ENCODE measurements at regions not wholly inside any gene's neighbourhood (a gene's known extent, or its start where the extent isn't known, plus 50 kb on each side); places are given as distances from the start of the nearest gene placed in this dataset.

- FAIRE-seq (no peak), DNase-seq (ENCODE audit: low spot score in 2 of 2) (no peak)
Observed at GRCh38 chr2:104102615-104103014, 751.3 kb upstream of the POU3F3 start.

DNA sequence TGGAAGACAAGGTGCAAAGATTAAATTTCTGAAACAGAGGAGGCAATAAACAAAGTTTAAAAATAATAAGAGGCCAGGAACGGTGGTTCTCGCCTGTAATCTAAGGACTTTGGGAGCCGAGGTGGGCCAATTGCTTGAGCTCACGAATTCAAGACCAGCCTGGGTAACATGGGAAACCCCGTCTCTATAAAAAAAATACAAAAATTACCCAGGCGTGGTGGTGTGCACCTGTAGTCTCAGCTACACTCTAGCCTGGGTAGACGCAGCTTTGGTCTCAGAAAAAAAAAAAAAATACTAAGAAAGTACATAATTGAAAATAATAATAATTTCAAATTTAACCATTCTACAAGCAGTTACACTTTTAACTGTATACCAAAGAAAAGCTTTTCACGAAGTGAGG lies 744.6 kb upstream of the POU3F3 start:
- DNase-seq (ENCODE audit: low spot score in 2 of 2) (no peak), FAIRE-seq (no peak)

DNA sequence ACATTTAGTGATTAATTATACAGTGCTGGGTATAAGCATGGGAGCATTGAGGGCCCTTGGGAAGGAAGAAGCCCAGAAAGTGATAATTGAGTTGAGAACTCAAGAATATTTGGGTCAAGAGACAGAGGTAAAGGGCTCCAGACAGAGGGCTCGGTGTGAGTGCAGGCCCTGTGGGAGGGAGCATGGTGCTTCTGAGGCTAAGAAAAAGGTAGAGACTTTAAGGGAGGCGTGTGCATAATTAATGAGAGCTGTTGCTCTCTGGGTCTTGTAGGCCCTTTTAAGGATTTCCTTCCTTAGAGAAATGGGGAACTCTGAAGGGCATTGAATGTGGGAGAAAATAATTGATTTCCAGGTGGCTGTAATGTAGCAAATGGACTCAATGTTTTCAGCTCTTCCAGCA lies 735.0 kb upstream of the POU3F3 start:
- DNase-seq (ENCODE audit: low spot score in 2 of 2): no peak
- no peak for FAIRE-seq

DNA sequence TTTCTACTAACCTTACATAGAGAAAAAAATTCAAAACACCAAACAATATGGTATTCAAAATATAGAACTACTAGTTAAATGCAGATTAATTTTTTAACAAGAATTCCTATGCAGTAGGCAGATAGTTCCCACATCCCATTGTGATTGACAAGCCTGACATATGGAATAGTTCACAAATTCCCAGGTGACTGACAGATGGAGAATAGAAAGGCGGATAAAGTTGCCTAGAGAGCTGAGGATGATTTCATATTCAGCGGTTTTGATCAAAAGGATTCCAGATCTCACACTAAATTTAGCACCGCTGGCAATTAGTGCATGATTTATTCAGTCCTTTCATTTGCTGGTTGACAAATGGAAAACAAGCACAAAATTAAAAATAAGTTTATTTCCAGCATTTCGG lies 733.7 kb upstream of the POU3F3 start:
- FAIRE-seq: no peak
- no peak for DNase-seq (ENCODE audit: low spot score in 2 of 2)

DNA sequence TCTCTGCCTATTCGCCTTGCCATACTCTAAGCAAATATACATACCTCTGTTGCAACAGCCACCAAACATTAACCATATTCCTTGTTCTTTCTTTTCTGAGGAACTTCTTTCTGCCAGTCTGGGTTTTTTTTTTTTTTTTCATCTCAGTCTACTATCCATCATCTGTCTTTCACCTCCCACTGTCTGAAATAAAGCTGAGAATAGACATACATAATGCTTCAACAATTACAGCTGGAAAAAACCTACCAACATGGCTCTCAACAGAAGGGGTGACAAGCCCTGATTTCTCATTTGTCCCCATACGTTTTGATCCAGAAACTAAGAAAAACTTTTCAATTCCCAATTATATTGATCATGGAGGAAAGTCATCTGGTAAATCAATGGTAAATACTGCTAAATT lies 728.8 kb upstream of the POU3F3 start:
- DNase-seq (ENCODE audit: low spot score in 2 of 2): no peak
- FAIRE-seq: no peak

- DNase-seq (ENCODE audit: low spot score in 2 of 2) (no peak), FAIRE-seq (no peak)
Observed at GRCh38 chr2:104127049-104127770, 726.7 kb upstream of the POU3F3 start.

DNA sequence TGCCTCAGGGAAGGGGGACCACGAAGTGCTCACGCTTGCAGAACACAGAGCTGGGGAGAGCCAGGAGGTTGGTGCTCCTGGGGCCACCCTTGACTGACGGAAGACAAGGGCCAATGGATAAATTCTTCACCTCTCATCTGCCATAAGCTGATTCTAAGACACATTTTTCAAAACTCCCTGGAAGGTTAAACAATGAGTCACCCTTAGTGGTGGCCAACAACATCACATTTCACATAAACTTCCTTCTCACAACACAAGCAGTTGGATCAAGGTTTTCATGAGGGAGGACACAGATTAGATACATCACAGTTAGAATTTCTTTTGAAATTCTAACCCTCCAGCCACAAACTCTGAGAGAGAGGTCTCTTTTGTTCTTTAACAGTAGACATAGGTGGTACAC lies 713.6 kb upstream of the POU3F3 start:
- DNase-seq (ENCODE audit: low spot score in 2 of 2) (no peak), FAIRE-seq (no peak)

DNA sequence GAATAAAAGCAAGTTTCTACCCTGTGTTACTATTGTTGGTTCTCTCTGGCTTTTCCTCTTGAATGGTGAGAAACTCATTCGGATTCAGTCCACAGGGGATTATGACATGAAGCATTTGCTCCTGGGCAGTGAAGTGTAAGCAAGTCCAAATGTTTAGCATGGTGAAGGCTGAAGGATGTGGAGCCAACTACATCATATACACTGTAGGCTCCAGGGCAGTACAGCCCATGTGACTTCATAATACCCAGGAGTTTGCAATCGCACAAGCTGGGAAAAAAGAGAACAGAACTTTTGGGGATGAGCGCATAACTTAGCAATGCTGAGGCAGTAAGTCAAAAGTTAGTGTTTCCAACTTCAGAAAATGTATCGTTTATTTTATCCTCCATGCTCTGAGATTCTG lies 695.7 kb upstream of the POU3F3 start:
- FAIRE-seq: no peak
- no peak for DNase-seq (ENCODE audit: low spot score in 2 of 2)

- DNase-seq (ENCODE audit: low spot score in 2 of 2): no peak
- no peak for FAIRE-seq
Observed at GRCh38 chr2:104163611-104164130, 690.2 kb upstream of the POU3F3 start.

- DNase-seq (ENCODE audit: low spot score in 2 of 2): no peak
- FAIRE-seq: no peak
Observed at GRCh38 chr2:104164721-104165252, 689.1 kb upstream of the POU3F3 start.

- no peak for FAIRE-seq
- DNase-seq (ENCODE audit: low spot score in 2 of 2): no peak
Observed at GRCh38 chr2:104177179-104177578, 676.7 kb upstream of the POU3F3 start.

DNA sequence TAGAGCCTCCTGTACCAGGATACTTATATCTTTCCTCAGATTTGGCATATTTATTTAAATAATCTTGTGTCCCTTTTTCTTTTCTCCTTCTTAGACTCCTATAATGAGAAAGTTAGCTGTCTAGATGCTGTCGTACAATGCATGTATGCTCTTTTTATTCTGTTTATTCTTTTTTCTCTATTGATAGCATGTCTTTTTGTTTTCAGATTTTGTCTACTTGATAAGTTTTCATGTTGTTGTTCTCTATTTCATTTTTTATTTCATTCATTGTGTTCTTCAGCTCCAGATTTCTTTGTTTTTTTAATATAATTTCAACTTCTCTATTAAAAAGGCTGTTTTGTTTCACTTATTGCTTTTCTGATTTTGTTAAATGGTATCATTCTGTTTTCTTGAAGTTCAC lies 674.3 kb upstream of the POU3F3 start:
- DNase-seq (ENCODE audit: low spot score in 2 of 2) (no peak), FAIRE-seq (no peak)

DNA sequence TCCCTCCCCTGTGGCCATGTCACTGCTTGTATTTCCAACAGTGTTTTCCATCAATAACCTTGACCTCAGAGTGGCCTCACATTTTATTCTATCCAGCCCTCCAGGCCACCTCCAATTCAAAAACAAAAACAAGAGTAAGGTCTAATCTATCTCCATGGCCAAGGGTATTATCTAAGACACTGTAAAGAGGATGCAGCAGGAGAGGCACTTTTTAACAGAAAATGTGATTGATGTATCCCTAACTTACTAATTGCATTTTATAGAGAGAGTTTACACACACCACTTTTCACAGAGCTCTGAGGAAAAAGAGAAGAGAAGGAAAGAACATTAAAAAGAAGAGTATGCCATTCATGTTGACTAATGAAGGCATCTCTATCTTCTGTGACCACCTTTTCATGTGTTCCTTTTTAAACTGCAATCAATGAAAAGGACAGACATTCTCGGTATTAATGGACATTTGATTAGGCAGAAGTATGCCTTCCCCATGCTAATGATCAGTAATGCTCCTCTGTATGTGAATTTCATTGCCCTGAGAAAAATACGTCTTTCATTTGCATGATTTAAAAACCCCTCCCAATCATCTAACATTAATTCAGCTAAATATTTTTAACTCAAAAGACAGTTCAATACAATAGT lies 653.3 kb upstream of the POU3F3 start:
- DNase-seq (ENCODE audit: low spot score in 2 of 2): no peak
- FAIRE-seq: no peak

DNA sequence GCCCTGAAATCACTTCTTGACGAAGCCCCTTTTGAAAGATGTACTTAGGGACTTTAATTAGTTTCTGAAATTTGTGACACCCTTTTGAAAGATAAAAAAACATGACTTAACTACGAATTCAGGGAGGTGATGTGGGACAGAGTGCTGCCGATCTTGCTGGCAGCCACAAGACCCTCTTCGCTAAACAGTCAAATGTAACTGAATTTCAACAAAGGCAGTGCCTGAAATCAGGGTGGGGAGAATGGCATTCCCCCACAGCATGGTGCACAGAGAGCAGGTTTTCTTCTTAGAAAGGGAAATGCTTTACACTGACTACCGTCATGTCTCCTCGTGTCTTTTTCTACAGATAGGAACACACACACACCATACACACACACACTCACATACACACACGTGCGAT lies 640.2 kb upstream of the POU3F3 start:
- DNase-seq (ENCODE audit: low spot score in 2 of 2) (no peak), FAIRE-seq (no peak)

DNA sequence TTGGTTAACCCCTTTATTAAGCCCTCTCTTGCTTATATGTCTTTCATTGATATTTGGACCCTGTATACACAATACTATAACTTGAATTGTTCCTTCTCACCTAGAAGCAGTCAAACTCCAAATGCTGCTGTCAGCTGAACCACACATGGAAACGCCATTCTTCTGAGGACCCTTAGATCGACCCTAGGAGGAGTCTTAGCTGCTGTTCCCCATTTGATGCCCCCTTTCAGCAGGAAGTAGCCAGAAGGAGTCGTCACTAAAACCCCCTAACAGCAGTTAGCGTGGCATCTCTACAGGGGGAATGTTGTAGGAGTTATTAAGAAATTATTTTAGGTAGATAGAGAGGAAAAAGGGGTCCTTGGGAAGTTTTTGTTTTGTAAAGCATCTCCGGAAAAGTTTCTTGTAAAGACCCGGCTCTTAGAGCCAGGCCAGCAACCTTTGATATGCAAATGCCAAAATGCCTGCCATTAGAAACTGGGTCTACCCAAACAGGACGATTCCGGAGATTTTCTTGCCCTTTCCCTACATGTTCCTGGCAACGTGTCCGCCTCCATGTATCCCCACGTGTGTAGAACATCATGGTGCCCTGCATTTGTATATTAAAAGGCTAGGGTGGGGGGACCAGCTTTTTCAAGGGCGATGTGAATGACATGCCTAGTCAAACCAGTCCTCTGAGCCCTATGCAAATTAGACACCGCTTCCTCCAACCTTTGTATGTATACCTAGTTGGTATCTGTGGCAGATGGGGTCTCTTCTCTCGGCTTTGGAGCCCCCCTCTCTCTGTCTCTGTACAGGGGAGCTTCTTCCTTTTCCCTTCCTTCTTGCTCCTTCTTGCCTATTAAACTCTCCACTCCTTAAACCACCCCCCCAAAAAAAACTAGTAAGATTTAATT lies 638.4 kb upstream of the POU3F3 start:
- no peak for FAIRE-seq
- DNase-seq (ENCODE audit: low spot score in 2 of 2): no peak

DNA sequence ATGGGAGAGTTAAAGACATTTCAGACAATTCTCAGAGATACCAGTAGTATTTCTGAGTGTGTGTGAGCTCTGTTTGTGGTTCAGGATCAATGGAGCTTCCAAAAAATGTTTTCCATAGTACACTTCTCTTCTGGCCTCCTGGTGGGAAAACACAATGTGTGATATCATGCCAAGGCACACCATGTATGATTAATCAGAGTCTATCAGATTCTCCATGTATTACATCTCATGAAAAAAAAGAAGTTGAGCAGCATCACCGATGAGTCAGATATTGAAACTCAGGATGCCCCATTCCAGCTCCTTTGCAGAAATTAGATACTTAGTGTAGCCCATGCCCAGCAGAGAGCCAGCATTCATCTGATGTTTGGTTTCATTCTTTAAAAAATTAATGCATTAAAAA lies 620.3 kb upstream of the POU3F3 start:
- no peak for FAIRE-seq

DNA sequence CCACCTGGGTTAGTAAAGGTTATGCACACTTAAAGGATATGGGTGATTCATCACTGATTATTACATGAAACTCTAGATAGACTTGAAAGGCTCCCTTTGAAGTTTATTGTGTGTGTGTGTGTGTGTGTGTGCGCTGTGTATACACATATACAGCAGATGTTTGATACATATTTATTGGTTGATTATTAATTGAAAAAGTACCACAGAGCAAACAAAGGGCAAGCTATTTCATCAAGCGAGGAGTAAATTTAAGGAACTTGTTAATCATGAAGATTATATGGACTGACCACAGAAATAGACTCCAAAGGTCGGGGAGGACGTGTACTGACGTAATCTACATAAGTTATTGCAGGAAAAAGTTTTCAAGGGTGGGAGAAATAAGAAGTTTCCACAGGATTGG lies 617.4 kb upstream of the POU3F3 start:
- FAIRE-seq: no peak
- no peak for DNase-seq (ENCODE audit: low spot score in 2 of 2)

More for the DNA sequence above, 620.3 kb upstream of the POU3F3 start:
- no peak for DNase-seq (ENCODE audit: low spot score in 2 of 2)

DNA sequence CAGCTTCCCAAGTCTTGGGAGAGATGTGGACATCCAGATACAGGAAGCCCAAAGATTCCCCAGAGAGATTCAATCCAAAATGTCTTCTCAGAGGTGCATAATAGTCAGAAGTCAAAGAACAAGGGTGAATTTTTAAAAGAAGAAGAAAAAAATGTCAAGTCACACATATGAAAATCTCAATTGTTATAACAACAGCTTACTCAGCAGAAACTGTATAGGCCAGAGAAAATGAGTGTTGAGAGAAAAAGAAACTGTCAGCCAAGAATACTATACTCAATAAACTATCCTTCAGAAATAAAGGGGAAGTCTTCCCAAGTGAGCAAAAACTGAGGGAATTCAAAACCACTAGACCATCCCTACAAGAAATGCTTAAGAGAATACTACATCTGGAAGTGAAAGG lies 612.9 kb upstream of the POU3F3 start:
- FAIRE-seq (no peak), DNase-seq (ENCODE audit: low spot score in 2 of 2) (no peak)

DNA sequence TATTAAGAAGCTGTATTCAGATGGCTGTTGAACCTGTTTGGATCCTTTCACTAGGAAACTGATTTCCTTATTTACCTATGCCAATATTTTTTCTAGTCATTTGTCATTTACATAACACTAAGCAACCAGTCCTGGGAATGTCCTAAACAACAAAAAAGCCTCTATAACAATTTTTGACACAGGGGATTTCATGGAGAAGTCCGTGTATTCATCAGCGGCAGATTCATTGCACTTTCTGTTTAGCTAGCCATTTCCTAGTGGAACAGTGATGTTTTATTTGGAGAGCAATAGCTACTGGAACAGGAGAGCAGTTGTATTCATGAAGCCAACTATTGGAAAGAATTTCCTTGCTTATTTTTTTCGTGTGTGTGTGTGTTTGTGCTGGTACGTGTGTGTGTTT lies 604.3 kb upstream of the POU3F3 start:
- no peak for DNase-seq (ENCODE audit: low spot score in 2 of 2)
- no peak for FAIRE-seq

GRCh38 chr2:104250635-104251034 lies 603.3 kb upstream of the POU3F3 start:
- DNase-seq (ENCODE audit: low spot score in 2 of 2) (no peak), FAIRE-seq (no peak)

DNA sequence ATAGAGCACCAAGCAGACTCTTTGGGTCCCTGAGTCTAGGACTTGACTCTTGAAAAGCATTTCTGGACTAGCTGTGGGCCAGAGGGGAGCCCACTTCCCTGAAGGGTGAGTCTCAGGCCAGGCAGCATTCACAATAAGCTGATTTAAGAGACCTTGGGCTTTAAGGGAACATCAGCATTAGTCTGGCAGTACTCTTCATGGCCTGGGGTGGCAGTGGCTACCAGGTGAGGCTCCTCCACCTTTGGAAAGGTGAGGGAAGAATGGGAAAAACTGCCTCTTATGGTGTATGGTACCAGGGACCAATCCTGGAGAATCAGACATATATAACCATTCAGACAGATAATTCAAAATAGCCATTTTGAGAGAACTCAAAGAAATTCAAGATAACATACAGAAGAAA lies 599.9 kb upstream of the POU3F3 start:
- no peak for FAIRE-seq
- DNase-seq (ENCODE audit: low spot score in 2 of 2): no peak

Measured in frontal cortex (tissue), 3 donors.